ENCODE measurements at regions not wholly inside any gene's neighbourhood (a gene's known extent, or its start where the extent isn't known, plus 50 kb on each side); places are given as distances from the start of the nearest gene placed in this dataset.

- TF ChIP-seq CHD7 (IDR thresholded peaks at IDR 0.05; ENCODE audit: insufficient replicate concordance, low read length) (no peak), SP4 (IDR thresholded peaks at IDR 0.05; ENCODE audit: low read length) (no peak), BRCA1 (IDR thresholded peaks at IDR 0.05; ENCODE audit: low read depth, low read length) (no peak)
Measured at GRCh38 chr7:17108049-17108584, 190.3 kb upstream of the AHR start (continued).
